Suppressor macrophage (primary cell): ENCODE measurements at regions not wholly inside any gene's neighbourhood (a gene's known extent, or its start where the extent isn't known, plus 50 kb on each side); places are given as distances from the start of the nearest gene placed in this dataset.

Source experiments
- DNase-seq, 4 experiments: peaks; one replicate each; pipeline ENCODE4 v3.0.0-alpha.2; 2020 to 2022

DNA sequence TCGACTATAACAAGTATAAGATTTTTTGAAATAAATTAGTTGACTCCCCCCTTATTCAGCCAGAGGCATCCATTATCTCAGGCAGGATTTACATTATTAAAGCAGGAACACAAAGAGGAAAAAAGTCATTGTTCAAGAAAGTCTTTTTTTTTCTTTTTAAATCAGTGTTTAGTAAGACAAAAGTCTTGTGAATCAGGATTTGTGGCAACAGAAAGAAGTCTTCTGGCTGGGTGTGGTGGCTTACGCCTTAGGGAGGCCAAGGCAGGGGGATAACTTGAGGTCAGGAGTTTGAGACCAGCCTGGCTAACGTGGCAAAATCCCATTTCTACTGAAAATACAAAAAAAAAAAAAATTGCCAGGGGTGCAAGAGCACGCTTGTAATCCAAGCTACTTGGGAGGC is 505.5 kb downstream of the LMO4 start:
- DNase-seq, result no peak

DNA sequence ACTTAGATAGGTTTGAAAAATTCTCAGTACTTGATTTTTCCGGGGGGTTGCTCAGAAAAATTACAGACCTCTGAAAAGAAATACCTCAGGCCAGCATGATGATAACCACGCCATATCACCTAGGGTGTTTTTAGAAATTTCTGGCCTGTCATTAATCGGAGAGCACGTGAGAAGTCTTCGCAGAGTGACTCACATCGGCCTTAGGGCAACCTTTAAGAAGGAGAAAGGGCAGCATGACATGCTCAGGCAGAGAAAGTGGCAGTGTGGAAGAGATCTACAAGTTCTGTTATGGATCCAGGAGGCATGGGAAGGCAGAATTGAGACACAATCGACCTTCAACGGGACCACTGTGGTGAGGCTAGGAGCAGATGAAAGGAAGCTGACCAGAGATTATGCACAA is 506.3 kb downstream of the LMO4 start:
- no peak for DNase-seq

DNA sequence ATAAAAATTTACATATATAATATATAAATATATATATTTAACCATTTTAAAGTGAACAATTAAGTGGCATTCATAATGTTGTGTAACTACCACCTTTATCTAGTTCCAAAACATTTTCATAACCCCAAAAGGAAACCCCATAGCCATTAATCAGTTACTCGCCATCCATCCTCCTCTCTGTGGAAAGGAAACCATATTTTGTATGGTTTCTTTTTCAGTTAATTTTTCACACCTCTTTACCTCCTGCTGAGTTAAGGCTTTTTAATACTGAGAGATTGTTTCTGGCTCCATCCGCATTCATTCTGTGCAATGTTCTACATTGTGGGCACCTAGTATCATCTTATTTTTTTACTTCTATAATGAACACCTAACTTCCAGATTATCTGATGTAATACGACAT is 512.1 kb downstream of the LMO4 start:
- DNase-seq, result no peak

DNA sequence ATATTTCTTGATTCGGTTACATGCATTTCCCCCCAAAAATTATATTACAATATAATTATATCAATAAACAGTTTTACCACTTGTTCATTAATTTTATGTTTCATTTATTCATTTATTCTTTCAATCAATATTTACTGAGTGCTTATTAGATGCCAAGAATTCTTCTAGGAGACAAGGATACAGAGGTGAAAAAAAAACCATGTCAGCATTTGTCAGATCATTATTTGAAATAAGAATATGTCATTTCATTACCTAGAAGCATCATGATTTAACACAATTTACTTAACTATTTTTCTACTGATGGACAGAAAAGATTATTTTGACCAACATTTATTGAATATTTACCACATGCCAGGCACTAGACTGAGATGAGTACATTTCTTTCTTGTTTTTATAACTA is 512.7 kb downstream of the LMO4 start:
- no peak for DNase-seq

DNA sequence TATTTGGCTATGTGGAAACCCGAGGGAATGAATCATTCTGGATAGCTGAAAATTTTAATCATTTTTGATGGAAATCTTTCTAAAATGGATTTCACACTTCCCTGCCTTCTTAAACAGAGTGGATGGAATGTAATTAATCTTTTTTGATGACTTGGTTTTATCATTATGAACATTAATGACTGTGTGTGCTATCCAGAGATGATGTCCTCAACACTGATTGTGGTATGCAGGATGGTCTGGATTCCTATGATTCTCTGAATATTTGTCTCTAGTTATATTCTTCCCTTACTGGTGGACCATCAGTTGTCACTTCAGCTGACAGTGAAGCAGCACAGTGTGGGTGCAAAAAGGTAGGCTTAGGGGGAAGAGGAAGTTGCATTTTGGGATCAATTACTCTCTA is 513.5 kb downstream of the LMO4 start:
- no peak for DNase-seq

DNA sequence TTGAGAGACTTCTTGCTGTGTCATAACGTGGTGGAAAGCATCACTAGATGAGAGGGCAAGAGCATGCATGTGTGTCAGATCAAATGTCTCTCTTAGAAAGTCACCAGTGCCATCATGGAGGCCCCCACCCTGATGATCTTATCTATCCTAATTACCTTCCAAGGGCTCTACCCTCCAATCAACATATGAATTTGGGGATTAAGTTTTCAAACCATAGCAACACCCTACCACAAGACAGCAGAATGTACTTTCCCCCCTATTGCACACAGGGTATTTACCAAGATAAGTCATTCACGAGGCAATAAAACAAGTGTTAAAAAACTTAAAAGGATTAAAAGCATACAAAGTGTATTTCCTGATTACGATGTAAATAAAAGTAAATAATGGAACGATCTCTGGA is 515.6 kb downstream of the LMO4 start:
- DNase-seq, result no peak

- DNase-seq, result no peak
Measured at GRCh38 chr1:87851490-87851889, 522.8 kb downstream of the LMO4 start.

- no peak for DNase-seq
Measured at GRCh38 chr1:87852410-87853161, 523.9 kb downstream of the LMO4 start.

GRCh38 chr1:87853576-87854351 is 525.1 kb downstream of the LMO4 start:
- DNase-seq, result peak in 1 of 4 experiments; percentile 7

DNA sequence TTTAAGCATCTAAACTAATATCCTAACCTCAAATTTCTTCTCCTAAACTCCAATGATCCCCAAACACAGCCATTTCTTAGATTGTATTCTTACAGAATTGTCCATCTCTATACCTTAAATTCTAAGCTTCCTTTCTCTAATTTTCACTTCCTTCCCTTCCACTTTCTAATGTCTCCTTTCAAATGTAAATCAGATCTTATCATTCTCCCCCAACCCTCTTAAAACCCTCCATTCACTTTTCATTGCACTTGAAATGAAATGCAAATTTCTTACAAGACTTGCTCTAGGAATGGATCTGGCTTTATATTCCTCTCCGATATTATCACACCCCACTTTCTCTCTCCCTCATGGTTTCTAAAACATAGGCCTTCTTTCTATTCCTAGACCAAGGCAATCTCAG is 534.6 kb downstream of the LMO4 start:
- no peak for DNase-seq

DNA sequence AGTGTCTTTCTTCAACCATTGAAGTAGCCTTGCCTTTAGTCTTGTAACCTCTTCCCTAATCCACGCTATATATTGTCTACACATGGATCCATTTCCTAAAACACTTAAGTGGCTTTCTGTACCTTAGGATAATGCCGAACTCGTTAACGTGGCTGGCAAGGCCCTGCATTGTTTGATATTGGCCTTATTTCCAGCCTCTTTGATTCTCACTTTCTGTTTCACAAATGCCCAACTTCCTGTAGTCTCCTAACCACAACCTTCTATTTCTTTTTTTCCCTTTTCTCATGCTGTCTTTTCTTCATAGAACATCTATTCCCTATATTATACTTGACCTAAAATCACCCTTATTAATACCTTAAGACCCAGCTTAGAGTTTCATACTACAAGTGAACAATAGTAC is 536.0 kb downstream of the LMO4 start:
- peak in 3 of 4 experiments; percentile 3 to 40 (median 4) for DNase-seq

- DNase-seq, result no peak
Measured at GRCh38 chr1:87866416-87866815, 537.7 kb downstream of the LMO4 start.

DNA sequence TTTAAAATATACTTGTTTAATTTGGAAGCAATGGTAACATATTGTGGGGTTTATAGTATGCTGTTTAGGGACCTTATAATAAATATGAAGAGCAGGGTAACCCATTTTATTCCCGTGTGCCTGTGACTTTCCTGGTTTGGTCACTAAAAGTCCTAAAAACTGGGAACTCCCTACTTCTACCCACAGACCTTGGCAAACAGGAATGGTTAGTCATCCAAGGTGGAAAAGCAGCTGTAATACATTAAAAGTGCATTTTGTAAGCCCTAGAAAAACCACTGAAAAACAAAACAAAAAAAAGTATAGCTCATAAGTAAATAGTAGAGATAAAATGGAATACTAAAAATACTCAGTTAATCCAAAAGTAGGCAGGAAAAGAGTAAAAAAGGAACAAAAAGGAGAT is 538.9 kb downstream of the LMO4 start:
- peak in 1 of 4 experiments; percentile 12 for DNase-seq

GRCh38 chr1:87869567-87869966 is 540.9 kb downstream of the LMO4 start:
- peak; percentile 48 to 91 (median 70) for DNase-seq

DNA sequence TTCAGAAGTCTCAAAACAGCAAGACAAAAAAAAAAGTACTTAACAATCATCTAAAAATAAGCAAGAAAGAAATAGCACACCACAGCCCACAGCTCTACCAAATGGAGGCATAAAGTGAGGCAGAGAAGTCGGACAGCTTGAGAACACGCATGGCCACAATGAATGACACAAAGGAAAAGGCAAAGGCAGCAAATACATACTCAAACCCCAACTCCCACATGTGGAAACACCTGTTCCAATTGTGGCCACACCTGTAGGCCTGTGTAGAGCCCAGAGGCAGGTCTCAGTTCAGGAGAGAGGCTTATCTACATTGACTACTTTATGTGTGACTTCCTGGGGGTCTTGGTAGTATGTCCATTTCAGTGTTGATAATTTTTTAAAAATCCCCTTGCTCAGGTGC is 543.5 kb downstream of the LMO4 start:
- no peak for DNase-seq

- DNase-seq, result no peak
Measured at GRCh38 chr1:87872692-87873091, 544.0 kb downstream of the LMO4 start.

DNA sequence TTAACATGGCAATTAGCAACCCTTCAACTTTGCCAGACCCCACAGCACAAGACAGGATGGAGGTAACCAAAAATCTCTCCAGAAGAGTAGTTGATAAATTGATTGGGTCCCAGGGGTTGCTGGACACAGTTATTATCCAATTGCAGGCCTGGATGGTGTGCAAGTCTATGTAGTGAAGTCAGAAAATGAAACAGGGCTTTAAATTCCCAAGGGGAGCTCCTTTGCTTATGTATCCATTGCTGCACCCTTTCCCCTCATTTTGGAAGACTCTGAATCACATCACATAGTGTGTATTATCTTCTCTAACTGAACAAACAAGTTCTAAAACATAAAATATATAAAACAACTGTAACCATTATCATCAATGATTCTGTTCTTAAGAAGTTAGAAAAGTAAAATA is 550.2 kb downstream of the LMO4 start:
- DNase-seq, result no peak

- DNase-seq, result no peak
Measured at GRCh38 chr1:87880098-87880760, 551.5 kb downstream of the LMO4 start.

DNA sequence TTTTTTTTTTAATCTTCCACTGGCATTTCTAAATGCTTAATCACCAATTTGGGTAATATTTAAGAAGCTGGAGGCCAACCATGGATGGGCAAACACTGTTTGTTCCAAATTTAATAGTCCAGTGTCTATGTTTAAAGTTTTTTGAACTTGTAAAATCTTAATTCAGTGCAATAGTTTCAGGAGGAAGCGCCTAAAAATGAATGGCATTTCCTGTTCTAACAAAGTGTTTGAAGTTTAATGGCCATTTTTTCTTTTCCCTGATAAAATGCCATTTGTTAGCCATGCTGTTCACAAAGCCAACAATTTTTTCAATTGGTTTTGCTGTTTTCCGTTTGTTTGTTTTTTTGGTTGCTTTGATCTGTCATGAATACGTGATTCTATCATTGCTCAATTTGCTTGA is 552.1 kb downstream of the LMO4 start:
- DNase-seq, result no peak

DNA sequence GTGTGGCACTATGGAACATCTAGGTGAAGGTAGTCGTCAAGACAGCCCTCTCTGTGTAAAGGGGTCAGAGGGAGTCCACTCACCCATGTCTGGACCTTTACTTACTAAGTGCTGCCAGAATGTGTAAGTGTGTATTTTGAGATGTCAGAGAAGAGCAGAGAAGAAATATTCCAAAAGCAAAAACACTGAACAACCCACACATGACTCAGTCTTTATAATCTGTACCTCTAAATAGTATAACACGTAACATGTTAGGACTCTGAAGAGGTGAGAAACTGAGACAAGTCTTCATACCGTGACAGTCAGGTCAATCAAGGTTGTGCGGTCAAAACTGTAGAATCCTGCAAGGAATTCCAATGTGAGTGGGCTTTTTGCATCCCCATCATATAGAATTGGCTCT is 555.2 kb downstream of the LMO4 start:
- DNase-seq, result no peak

GRCh38 chr1:87884581-87884980 is 555.9 kb downstream of the LMO4 start:
- no peak for DNase-seq

DNA sequence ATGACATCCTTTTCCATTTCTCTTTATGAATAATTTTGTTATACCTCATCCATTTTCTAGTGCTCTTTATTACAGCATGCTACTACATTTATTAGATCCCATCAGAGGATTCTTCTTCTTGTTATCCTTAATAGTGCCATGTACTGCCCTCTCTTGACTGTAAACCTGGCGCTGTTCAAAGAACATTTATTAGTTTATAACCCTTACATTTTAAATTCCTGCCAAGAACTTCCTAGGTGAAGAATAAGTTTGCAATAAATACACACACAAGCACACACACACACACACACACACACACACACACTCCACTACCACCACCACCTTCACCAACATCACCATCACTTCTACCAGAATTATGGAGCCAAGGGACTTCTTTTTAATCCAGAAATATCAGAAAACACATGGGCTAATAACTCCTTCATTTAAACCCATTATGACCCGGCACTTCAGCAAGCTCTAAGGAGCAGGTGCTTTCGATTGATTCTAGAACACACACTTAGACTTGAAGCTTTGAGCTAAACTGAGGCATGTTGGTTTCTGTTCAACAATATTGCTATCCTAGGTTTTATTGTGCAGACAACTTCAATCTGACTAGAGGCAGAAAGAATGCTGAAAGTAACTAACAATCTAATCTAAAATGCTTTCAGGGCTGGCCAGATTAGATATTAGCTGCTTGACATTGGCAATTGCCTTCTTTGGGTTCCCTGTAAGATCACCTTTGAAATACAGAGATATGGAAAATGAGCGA is 556.8 kb downstream of the LMO4 start:
- DNase-seq, result no peak

- DNase-seq, result peak in 1 of 4 experiments; percentile 12
Measured at GRCh38 chr1:87887100-87887499, 558.4 kb downstream of the LMO4 start.
